SK-N-SH treated with all-trans-retinoic acid at 6 μM for 48 hours (cell line): ENCODE measurements at regions not wholly inside any gene's neighbourhood (a gene's known extent, or its start where the extent isn't known, plus 50 kb on each side); places are given as distances from the start of the nearest gene placed in this dataset.
A peak's percentile ranks its signal among the peaks of the same experiment; 100 is the strongest.

Experiments used
- ATAC-seq: fragments of 200-7000 bp; cut with Tn5 transposase; 3 replicates; pipeline ENCODE4 v1.9.1; 2020; ENCODE audit warnings: mild to moderate bottlenecking, moderate library complexity
- ARNTL ChIP-seq: fragments of 450-650 bp; formaldehyde crosslinking; IDR thresholded peaks from 2 replicates; pipeline ENCODE4 v1.5.0; 2020; ENCODE audit warnings: low read depth, mild to moderate bottlenecking, moderate library complexity, borderline replicate concordance
- BACH2 ChIP-seq: fragments of 250-450 bp; sonication (Bioruptor Pico); IDR thresholded peaks from 2 replicates; pipeline ENCODE4 v1.9.0; 2021; ENCODE audit warnings: mild to moderate bottlenecking, borderline replicate concordance
- CREB5 ChIP-seq: fragments of 250-450 bp; sonication (Bioruptor Pico); IDR thresholded peaks from 2 replicates; pipeline ENCODE4 v1.5.1; 2020; ENCODE audit warnings: low read depth, mild to moderate bottlenecking, moderate library complexity
- CSDC2 ChIP-seq: fragments of 250-450 bp; sonication (Bioruptor Pico); IDR thresholded peaks from 2 replicates; pipeline ENCODE4 v1.5.0; 2020; ENCODE audit warnings: mild to moderate bottlenecking, moderate library complexity
- CSRNP3 ChIP-seq: fragments of 250-450 bp; sonication (Bioruptor Pico); IDR thresholded peaks from 2 replicates; pipeline ENCODE4 v1.5.1; 2021; ENCODE audit warnings: mild to moderate bottlenecking, moderate library complexity
- ESRRG ChIP-seq: fragments of 250-450 bp; sonication (Bioruptor Pico); IDR thresholded peaks from 2 replicates; pipeline ENCODE4 v1.6.1; 2021; ENCODE audit warnings: mild to moderate bottlenecking
- GLIS3 ChIP-seq: fragments of 250-450 bp; sonication (Bioruptor Pico); IDR thresholded peaks from 2 replicates; pipeline ENCODE4 v1.5.0; 2020; ENCODE audit warnings: mild to moderate bottlenecking, moderate library complexity
- ISL1 ChIP-seq: fragments of 250-450 bp; sonication (Bioruptor Pico); IDR thresholded peaks from 2 replicates; pipeline ENCODE4 v2.1.2; 2022; ENCODE audit warnings: mild to moderate bottlenecking, moderate library complexity
- OSR1 ChIP-seq: fragments of 250-450 bp; sonication (Bioruptor Pico); IDR thresholded peaks from 2 replicates; pipeline ENCODE4 v1.8.0; 2022; ENCODE audit warnings: moderate library complexity, mild to moderate bottlenecking, inconsistent platforms
- PATZ1 ChIP-seq: fragments of 250-450 bp; sonication (Bioruptor Pico); IDR thresholded peaks from 2 replicates; pipeline ENCODE4 v1.8.0; 2020; ENCODE audit warnings: mild to moderate bottlenecking, moderate library complexity, borderline replicate concordance
- POU6F1 ChIP-seq: fragments of 250-450 bp; sonication (Bioruptor Pico); IDR thresholded peaks from 2 replicates; pipeline ENCODE4 v1.8.0; 2021; ENCODE audit warnings: low read depth, mild to moderate bottlenecking, moderate library complexity, borderline replicate concordance
- PPARA ChIP-seq: fragments of 250-450 bp; sonication (Bioruptor Pico); IDR thresholded peaks from 2 replicates; pipeline ENCODE4 v1.5.0; 2020; ENCODE audit warnings: mild to moderate bottlenecking, borderline replicate concordance
- RARB ChIP-seq: fragments of 250-450 bp; sonication (Bioruptor Pico); IDR thresholded peaks from 2 replicates; pipeline ENCODE4 v1.8.0; 2021; ENCODE audit warnings: mild to moderate bottlenecking, moderate library complexity
- SNAI2 ChIP-seq: fragments of 250-450 bp; sonication (Bioruptor Pico); IDR thresholded peaks from 2 replicates; pipeline ENCODE4 v1.5.0; 2020; ENCODE audit warnings: mild to moderate bottlenecking, moderate library complexity
- TCF4 ChIP-seq: fragments of 250-450 bp; sonication (Bioruptor Pico); IDR thresholded peaks from 2 replicates; pipeline ENCODE4 v1.8.0; 2021; ENCODE audit warnings: mild to moderate bottlenecking, moderate library complexity, borderline replicate concordance
- TOX ChIP-seq: fragments of 250-450 bp; sonication (Bioruptor Pico); IDR thresholded peaks from 2 replicates; pipeline ENCODE4 v1.8.0; 2021; ENCODE audit warnings: mild to moderate bottlenecking, moderate library complexity, borderline replicate concordance
- ZC3H10 ChIP-seq: fragments of 250-450 bp; sonication (Bioruptor Pico); IDR thresholded peaks from 2 replicates; pipeline ENCODE4 v1.5.1; 2021; ENCODE audit warnings: mild to moderate bottlenecking, moderate library complexity
- ZFP3 ChIP-seq: fragments of 250-450 bp; sonication (Bioruptor Pico); IDR thresholded peaks from 2 replicates; pipeline ENCODE4 v1.5.0; 2020; ENCODE audit warnings: mild to moderate bottlenecking, moderate library complexity
- ZFP30 ChIP-seq: fragments of 450-650 bp; formaldehyde crosslinking; IDR thresholded peaks from 2 replicates; pipeline ENCODE4 v1.5.0; 2022; ENCODE audit warnings: mild to moderate bottlenecking, moderate library complexity
- ZNF565 ChIP-seq: fragments of 450-650 bp; formaldehyde crosslinking; conservative IDR thresholded peaks from 2 replicates; pipeline ENCODE4 v1.5.0; 2020; ENCODE audit warnings: low read depth, mild to moderate bottlenecking, moderate library complexity
- ZNF70 ChIP-seq: fragments of 450-650 bp; formaldehyde crosslinking; IDR thresholded peaks from 2 replicates; pipeline ENCODE4 v1.5.0; 2020; ENCODE audit warnings: mild to moderate bottlenecking, moderate library complexity
- ZNF8 ChIP-seq: fragments of 450-650 bp; formaldehyde crosslinking; IDR thresholded peaks from 2 replicates; pipeline ENCODE4 v1.5.0; 2020; ENCODE audit warnings: mild to moderate bottlenecking, moderate library complexity

- no peak for TF ChIP-seq POU6F1 (CRISPR knock-in tag)
- TF ChIP-seq ISL1 (CRISPR knock-in tag), result no peak
- no peak for TF ChIP-seq ZNF70 (CRISPR knock-in tag)
- TF ChIP-seq CSDC2 (CRISPR knock-in tag), result no peak
- no peak for ATAC-seq
Measured at GRCh38 chr4:22900876-22901275, 208.1 kb downstream of the GBA3 start.

GRCh38 chr4:22897520-22898108 is 204.9 kb downstream of the GBA3 start:
- peak; percentile 40; the same call in 1 of the 3 replicates for ATAC-seq
- no peak for TF ChIP-seq ZFP30
- no peak for TF ChIP-seq SNAI2 (CRISPR knock-in tag)
- no peak for TF ChIP-seq ARNTL (CRISPR knock-in tag)
- TF ChIP-seq TCF4 (CRISPR knock-in tag), result no peak
- TF ChIP-seq ZNF70 (CRISPR knock-in tag), result no peak
- no peak for TF ChIP-seq ESRRG (CRISPR knock-in tag)
- TF ChIP-seq CREB5 (CRISPR knock-in tag), result no peak
- no peak for TF ChIP-seq ISL1 (CRISPR knock-in tag)
- TF ChIP-seq BACH2, result no peak
- TF ChIP-seq POU6F1 (CRISPR knock-in tag), result no peak
- TF ChIP-seq GLIS3 (CRISPR knock-in tag), result no peak

GRCh38 chr4:22895482-22895881 is 202.7 kb downstream of the GBA3 start:
- no peak for ATAC-seq
- TF ChIP-seq SNAI2 (CRISPR knock-in tag) (no peak), ARNTL (CRISPR knock-in tag) (no peak), ZC3H10 (no peak), TOX (no peak), RARB (CRISPR knock-in tag) (no peak), PATZ1 (no peak), ZNF8 (CRISPR knock-in tag) (no peak), POU6F1 (CRISPR knock-in tag) (no peak), ZNF565 (CRISPR knock-in tag) (no peak), CSRNP3 (CRISPR knock-in tag) (no peak), PPARA (CRISPR knock-in tag) (no peak), TCF4 (CRISPR knock-in tag) (no peak), ESRRG (CRISPR knock-in tag) (no peak), OSR1 (CRISPR knock-in tag) (no peak), ZFP30 (no peak), GLIS3 (CRISPR knock-in tag) (no peak), ZFP3 (CRISPR knock-in tag) (no peak)
